Nephron progenitor cell (in vitro differentiated cells): ENCODE measurements at regions not wholly inside any gene's neighbourhood (a gene's known extent, or its start where the extent isn't known, plus 50 kb on each side); places are given as distances from the start of the nearest gene placed in this dataset.
A peak's percentile ranks its signal among the peaks of the same experiment; 100 is the strongest.

Experiments
- DNase-seq: peaks from one replicate; pipeline ENCODE4 v3.0.0; 2021
- H3K27ac Mint-ChIP-seq: 2 replicates; pipeline ENCODE4 v1.8.0; 2021; ENCODE audit warnings: mild to moderate bottlenecking, moderate library complexity, mixed read lengths
- H3K27me3 Mint-ChIP-seq: 2 replicates; pipeline ENCODE4 v1.8.0; 2021; ENCODE audit warnings: mild to moderate bottlenecking, low read depth, mixed read lengths; ENCODE audit not compliant: poor library complexity
- H3K36me3 Mint-ChIP-seq: 2 replicates; pipeline ENCODE4 v1.8.0; 2021; ENCODE audit warnings: low read depth, mixed read lengths
- H3K4me1 Mint-ChIP-seq: 2 replicates; pipeline ENCODE4 v1.8.0; 2021; ENCODE audit warnings: mixed read lengths
- H3K4me3 Mint-ChIP-seq: 2 replicates; pipeline ENCODE4 v1.8.0; 2021; ENCODE audit warnings: mild to moderate bottlenecking, moderate library complexity, mixed read lengths
- H3K9me3 Mint-ChIP-seq: 2 replicates; pipeline ENCODE4 v1.8.0; 2021; ENCODE audit warnings: mild to moderate bottlenecking, moderate library complexity, mixed read lengths
- TF ChIP-seq, protein P1 (sequence below): fragments of 200-600 bp; sonication (generic); IDR thresholded peaks from 2 replicates; pipeline ENCODE4 v1.5.0; 2021; ENCODE audit warnings: antibody characterized with exemption

DNA sequence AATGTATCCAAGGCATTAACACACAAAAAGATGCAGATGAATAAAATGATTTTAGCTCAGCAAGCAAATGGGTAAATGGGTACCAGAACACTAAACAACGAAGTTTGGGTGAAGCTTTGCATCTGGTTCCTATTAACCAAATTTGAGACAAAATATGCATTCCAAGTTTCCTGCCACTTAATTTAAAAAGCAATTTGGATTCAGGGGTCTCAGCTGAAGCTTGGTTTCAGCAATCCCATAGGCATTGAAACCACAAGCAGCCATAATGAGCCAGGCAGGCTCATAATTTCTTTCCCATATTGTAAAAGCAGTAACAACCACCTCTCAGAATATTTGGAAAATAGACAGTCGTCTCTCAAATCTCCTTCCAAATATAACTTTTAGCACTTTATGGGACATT, 138.9 kb downstream of the NXNL2 start:
- peaks cover 5% of the 10 kb centered on the region for H3K4me1 Mint-ChIP-seq
- DNase-seq, result no peak
- no peak overlapping the region for H3K4me3 Mint-ChIP-seq
- H3K27ac Mint-ChIP-seq, result no peak overlapping the region
- TF ChIP-seq, protein P1, sequence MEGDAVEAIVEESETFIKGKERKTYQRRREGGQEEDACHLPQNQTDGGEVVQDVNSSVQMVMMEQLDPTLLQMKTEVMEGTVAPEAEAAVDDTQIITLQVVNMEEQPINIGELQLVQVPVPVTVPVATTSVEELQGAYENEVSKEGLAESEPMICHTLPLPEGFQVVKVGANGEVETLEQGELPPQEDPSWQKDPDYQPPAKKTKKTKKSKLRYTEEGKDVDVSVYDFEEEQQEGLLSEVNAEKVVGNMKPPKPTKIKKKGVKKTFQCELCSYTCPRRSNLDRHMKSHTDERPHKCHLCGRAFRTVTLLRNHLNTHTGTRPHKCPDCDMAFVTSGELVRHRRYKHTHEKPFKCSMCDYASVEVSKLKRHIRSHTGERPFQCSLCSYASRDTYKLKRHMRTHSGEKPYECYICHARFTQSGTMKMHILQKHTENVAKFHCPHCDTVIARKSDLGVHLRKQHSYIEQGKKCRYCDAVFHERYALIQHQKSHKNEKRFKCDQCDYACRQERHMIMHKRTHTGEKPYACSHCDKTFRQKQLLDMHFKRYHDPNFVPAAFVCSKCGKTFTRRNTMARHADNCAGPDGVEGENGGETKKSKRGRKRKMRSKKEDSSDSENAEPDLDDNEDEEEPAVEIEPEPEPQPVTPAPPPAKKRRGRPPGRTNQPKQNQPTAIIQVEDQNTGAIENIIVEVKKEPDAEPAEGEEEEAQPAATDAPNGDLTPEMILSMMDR, result no peak
- H3K36me3 Mint-ChIP-seq, result no peaks in the 10 kb centered on the region
- no peaks in the 10 kb centered on the region for H3K9me3 Mint-ChIP-seq
- H3K27me3 Mint-ChIP-seq, result no peaks in the 10 kb centered on the region

DNA sequence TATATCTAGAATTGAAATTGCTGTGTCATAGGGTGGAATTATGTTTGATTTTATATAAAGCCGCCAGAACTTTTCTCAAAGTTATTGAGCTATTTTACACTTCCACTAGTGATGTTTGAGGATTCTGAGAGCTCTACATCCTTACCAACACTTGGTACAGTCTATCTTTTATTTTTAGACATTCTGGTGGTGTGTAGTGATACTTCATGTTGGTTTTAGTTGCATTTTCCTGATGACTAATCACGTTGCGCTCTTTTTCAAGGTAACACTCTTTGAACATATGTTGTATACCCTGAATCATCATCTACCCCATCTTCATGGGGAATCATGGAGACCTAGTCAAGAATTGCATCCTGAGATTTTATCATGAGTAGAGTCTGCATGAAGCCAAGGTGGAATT, 141.7 kb downstream of the NXNL2 start:
- Mint-ChIP-seq H3K4me3 (no peak overlapping the region), H3K4me1 (peaks cover 29% of the 10 kb centered on the region), H3K27ac (no peak overlapping the region), H3K36me3 (no peaks in the 10 kb centered on the region), H3K9me3 (no peaks in the 10 kb centered on the region), H3K27me3 (no peaks in the 10 kb centered on the region)
- no peak for DNase-seq
- TF ChIP-seq, protein P1, result no peak

DNA sequence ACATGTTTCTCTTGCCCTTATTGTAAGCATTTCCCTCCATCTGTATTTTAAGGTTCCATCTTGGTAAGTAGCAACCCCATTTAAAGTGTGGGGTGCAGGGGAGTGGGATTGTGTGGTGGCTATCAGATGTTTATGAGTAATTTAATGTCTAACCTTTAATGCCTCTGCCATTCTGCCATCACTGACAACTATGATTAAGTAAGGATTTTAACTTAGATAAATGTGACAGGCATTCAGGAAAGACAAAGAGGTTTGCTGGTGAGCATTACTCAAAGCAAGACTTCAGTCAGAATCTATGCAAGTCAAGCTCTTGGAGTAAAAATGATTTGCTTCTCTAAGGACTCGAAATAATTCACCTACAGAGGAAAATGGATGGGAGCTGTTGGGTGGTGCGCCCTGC, 143.0 kb downstream of the NXNL2 start:
- no peak overlapping the region for H3K27ac Mint-ChIP-seq
- DNase-seq, result no peak
- TF ChIP-seq, protein P1, result no peak
- no peak overlapping the region for H3K4me3 Mint-ChIP-seq
- H3K27me3 Mint-ChIP-seq, result peaks cover 4% of the 10 kb centered on the region
- no peaks in the 10 kb centered on the region for H3K36me3 Mint-ChIP-seq
- no peaks in the 10 kb centered on the region for H3K9me3 Mint-ChIP-seq
- peaks cover 39% of the 10 kb centered on the region for H3K4me1 Mint-ChIP-seq

DNA sequence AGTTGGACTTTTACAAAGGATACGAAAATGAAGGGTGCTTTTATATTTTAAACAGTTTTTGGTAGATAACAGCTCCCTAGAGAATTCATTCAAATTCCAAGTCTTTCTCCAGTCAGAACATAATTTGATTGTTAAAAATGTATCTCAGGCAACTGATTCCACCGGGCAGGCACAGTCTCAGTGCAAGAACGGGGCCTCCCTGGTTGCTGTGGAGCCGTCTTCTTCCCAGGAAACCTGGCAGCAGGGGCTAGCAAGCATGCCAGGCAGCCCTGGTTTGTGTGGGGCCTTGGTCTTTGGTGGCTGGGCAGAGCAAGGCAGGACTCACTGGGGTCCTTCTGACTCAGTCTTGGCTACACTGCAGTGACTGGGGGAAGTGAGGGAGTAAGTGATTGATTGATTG, 143.5 kb downstream of the NXNL2 start:
- no peak overlapping the region for H3K27ac Mint-ChIP-seq
- peaks cover 4% of the 10 kb centered on the region for H3K27me3 Mint-ChIP-seq
- no peaks in the 10 kb centered on the region for H3K36me3 Mint-ChIP-seq
- peaks cover 43% of the 10 kb centered on the region for H3K4me1 Mint-ChIP-seq
- no peaks in the 10 kb centered on the region for H3K9me3 Mint-ChIP-seq
- no peak for DNase-seq
- TF ChIP-seq, protein P1, result no peak
- no peak overlapping the region for H3K4me3 Mint-ChIP-seq

DNA sequence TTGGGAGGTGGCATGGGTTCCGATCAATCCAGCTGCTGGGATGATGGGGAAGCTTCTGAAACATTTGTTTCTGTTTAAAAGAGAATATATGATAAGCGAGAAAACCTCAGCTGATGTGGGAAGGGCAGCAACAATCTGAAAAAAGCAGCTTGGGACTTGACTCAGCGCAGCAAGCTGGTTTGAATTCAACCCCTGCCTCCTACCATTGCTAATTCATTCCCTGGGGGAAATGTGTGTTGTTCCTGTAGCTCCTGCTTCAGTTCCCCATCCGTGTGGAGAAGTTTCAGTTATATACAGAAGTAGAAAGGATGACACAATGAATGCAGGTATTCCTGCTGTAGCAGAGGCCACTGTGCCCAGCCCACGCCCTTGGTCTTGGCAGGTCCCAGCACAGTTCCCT, 145.1 kb downstream of the NXNL2 start:
- TF ChIP-seq, protein P1, result no peak
- Mint-ChIP-seq H3K4me1 (peaks cover 54% of the 10 kb centered on the region), H3K9me3 (no peaks in the 10 kb centered on the region), H3K27me3 (peaks cover 4% of the 10 kb centered on the region), H3K4me3 (no peak overlapping the region), H3K27ac (no peak overlapping the region), H3K36me3 (no peaks in the 10 kb centered on the region)
- DNase-seq, result no peak

DNA sequence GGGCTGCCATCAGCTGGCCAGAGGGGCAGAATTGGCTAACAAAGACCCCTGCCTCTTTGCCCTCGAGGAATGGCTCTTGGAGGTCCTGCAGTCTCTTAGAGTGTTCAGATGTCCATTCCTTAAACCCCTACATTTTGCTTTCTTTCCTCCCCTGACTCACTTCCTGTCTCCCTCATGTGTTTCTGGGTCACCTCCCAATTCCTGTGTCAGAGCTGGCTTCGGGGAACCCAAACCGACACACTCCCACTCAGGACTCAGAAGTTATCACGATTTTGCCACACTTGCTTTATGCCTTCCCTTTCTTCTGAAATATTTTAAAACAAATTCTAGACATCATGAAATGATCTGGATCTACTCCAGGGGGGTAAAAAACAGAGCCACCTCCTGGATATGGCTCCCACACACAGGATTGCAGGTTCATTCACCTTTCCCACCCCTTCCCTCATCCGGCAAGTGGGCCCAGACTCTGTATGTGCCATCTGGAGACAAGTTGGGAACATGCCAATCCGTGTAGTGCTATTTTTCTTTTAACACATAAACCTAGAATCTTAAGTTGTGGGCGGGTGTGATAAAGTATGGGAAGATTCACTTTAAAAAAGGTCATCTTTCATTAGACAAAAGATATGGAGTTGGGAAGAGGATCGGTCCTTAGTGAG, 145.7 kb downstream of the NXNL2 start:
- TF ChIP-seq, protein P1, result no peak
- Mint-ChIP-seq H3K27ac (peak overlapping the region; percentile 52), H3K36me3 (no peaks in the 10 kb centered on the region), H3K4me3 (no peak overlapping the region), H3K4me1 (peaks cover 57% of the 10 kb centered on the region), H3K27me3 (peaks cover 4% of the 10 kb centered on the region), H3K9me3 (no peaks in the 10 kb centered on the region)
- DNase-seq, result no peak
